NCI-H187 treated with DMSO at 0.1 percent for 48 hours (cell line): ENCODE measurements at regions not wholly inside any gene's neighbourhood (a gene's known extent, or its start where the extent isn't known, plus 50 kb on each side); places are given as distances from the start of the nearest gene placed in this dataset.
A peak's percentile ranks its signal among the peaks of the same experiment; 100 is the strongest.
"Not testable (repeated sequence)": the region's sequence is repeated elsewhere in the genome, so short reads cannot be mapped to it uniquely, and the experiment has no call there.

Source experiments
- DNase-seq: peaks from one replicate; lab custom pipeline; 2025; lab: John Stamatoyannopoulos, UW

GRCh38 chr13:24995225-24995804 lies 100.6 kb upstream of the PABPC3 start:
- DNase-seq, result peak; percentile 18

- DNase-seq, result no peak
These were observed 98.5 kb upstream of the PABPC3 start for GRCh38 chr13:24997367-24997967.

- DNase-seq, result no peak
These were observed 97.5 kb upstream of the PABPC3 start for GRCh38 chr13:24998433-24998832.

- DNase-seq, result no peak
These were observed 94.3 kb upstream of the PABPC3 start for GRCh38 chr13:25001476-25002206.

- DNase-seq, result not testable (repeated sequence)
These were observed 93.6 kb upstream of the PABPC3 start for GRCh38 chr13:25002311-25002710.

- DNase-seq, result not testable (repeated sequence)
These were observed 91.4 kb upstream of the PABPC3 start for GRCh38 chr13:25004489-25004888.

- not testable (repeated sequence) for DNase-seq
These were observed 90.9 kb upstream of the PABPC3 start for GRCh38 chr13:25005050-25005497.

GRCh38 chr13:25007389-25007788 lies 88.5 kb upstream of the PABPC3 start:
- DNase-seq, result not testable (repeated sequence)

GRCh38 chr13:25014398-25014973 lies 81.5 kb upstream of the PABPC3 start:
- DNase-seq, result not testable (repeated sequence)

GRCh38 chr13:25017176-25017575 lies 78.8 kb upstream of the PABPC3 start:
- DNase-seq, result not testable (repeated sequence)

- not testable (repeated sequence) for DNase-seq
These were observed 77.9 kb upstream of the PABPC3 start for GRCh38 chr13:25017808-25018728.

GRCh38 chr13:25018729-25019115 lies 77.2 kb upstream of the PABPC3 start:
- no peak for DNase-seq

- not testable (repeated sequence) for DNase-seq
These were observed 76.2 kb upstream of the PABPC3 start for GRCh38 chr13:25019741-25020140.

GRCh38 chr13:25024175-25024574 lies 71.8 kb upstream of the PABPC3 start:
- no peak for DNase-seq

- DNase-seq, result no peak
These were observed 63.8 kb upstream of the PABPC3 start for GRCh38 chr13:25032160-25032559.

- DNase-seq, result no peak
These were observed 61.8 kb upstream of the PABPC3 start for GRCh38 chr13:25034173-25034572.

GRCh38 chr13:25037057-25037813 lies 58.7 kb upstream of the PABPC3 start:
- no peak for DNase-seq

- DNase-seq, result peak; percentile 19
These were observed 53.6 kb upstream of the PABPC3 start for GRCh38 chr13:25042151-25042865.

- DNase-seq, result no peak
These were observed 51.9 kb upstream of the PABPC3 start for GRCh38 chr13:25044071-25044470.
